ENCODE measurements at regions not wholly inside any gene's neighbourhood (a gene's known extent, or its start where the extent isn't known, plus 50 kb on each side); places are given as distances from the start of the nearest gene placed in this dataset.

GRCh38 chr6:133756078-133756695 lies 132.7 kb upstream of the TCF21 start:
- Histone ChIP-seq H3K9me3 (no peaks in the 10 kb centered on the region), H3K4me3 (no peak overlapping the region), H3K27me3 (replicated peaks in 1 of 7) (no peaks in the 10 kb centered on the region), H3K27ac (peak overlapping the region in 7 of 8 donors; percentile 16 to 57 (median 37)), H3K36me3 (no peaks in the 10 kb centered on the region), H3K4me1 (peaks cover 0 to 12% (median 0%) of the 10 kb centered on the region in 6 donors)
- 56 to 79% (median 69%) methylated on average over 3 of the region's 3 CpGs for WGBS, 5 donors
- TF ChIP-seq CTCF (IDR thresholded peaks at IDR 0.05 in 8 of 11, conservative IDR thresholded peaks at IDR 0.05 in 3 of 11): no peak
- no peak for TF ChIP-seq POLR2AphosphoS5 (IDR thresholded peaks at IDR 0.05)
- no peak for TF ChIP-seq POLR2A (IDR thresholded peaks at IDR 0.05)
- no peak for DNase-seq
- intact Hi-C loops (cut with DNase I; ENCODE audit: low total_unique reads): no loop called here

DNA sequence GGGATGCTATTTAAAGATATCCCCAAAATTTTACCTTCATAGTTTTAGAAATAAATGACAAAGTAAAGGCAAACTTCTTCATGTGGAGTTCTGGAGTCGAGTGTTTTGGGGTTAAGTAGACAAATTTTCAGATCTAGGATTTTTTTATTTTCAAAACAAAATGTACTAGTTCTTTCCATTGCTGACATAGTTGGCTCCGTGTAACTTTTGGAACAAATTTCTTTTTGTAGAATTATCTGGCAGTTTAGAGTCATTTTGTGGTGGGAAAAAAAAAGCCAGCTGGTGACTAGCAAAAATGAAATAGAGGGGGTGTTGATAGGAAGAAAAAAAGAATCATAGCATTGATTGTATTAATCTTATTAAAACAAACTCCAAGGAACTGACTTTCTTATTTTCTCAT lies 131.6 kb upstream of the TCF21 start:
- H3K4me1 ChIP-seq: peaks cover 0 to 12% (median 0%) of the 10 kb centered on the region in 6 donors
- 43 to 73% (median 58%) methylated on average over 2 of the region's 2 CpGs for WGBS, 5 donors
- TF ChIP-seq CTCF (IDR thresholded peaks at IDR 0.05 in 8 of 11, conservative IDR thresholded peaks at IDR 0.05 in 3 of 11): no peak
- no peak for TF ChIP-seq POLR2A (IDR thresholded peaks at IDR 0.05)
- TF ChIP-seq POLR2AphosphoS5 (IDR thresholded peaks at IDR 0.05): no peak
- H3K9me3 ChIP-seq: no peaks in the 10 kb centered on the region
- H3K4me3 ChIP-seq: no peak overlapping the region
- DNase-seq: no peak
- H3K36me3 ChIP-seq: no peaks in the 10 kb centered on the region
- intact Hi-C loops (cut with DNase I; ENCODE audit: low total_unique reads): no loop called here
- H3K27me3 ChIP-seq (replicated peaks in 1 of 7): no peaks in the 10 kb centered on the region
- H3K27ac ChIP-seq: peak overlapping the region in 4 of 8 donors; percentile 17 to 57 (median 34)

DNA sequence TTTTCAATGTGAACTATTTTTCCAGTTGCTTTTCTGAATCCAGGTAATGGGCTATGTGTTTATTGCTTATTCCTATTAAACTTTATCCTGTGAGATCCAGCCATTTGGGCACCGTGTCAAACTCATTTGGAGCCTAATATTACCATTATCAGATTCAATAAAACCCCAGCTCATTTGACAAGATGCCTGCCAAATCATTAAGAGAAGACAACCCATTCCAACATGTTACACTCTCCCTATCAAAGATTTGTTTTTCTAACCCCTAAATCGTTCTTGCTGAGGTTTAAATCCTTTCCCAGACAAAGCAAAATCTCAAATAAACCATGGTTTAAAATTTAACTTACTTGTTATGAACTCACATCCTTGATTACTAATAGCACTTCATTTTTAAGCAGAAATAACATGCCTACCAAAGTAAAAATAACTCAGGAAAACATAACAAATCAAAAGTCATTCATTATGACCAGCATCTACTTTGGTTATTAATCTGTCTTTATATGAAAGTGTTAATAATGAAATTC lies 130.0 kb upstream of the TCF21 start:
- TF ChIP-seq CTCF (IDR thresholded peaks at IDR 0.05 in 8 of 11, conservative IDR thresholded peaks at IDR 0.05 in 3 of 11): no peak
- intact Hi-C loops (cut with DNase I; ENCODE audit: low total_unique reads): no loop called here
- peaks cover 0 to 12% (median 0%) of the 10 kb centered on the region in 6 donors for H3K4me1 ChIP-seq
- H3K27me3 ChIP-seq (replicated peaks in 1 of 7): no peaks in the 10 kb centered on the region
- 36 to 66% (median 49%) methylated on average over 2 of the region's 2 CpGs for WGBS, 5 donors
- H3K27ac ChIP-seq: no peak overlapping the region
- no peak overlapping the region for H3K4me3 ChIP-seq
- H3K9me3 ChIP-seq: no peaks in the 10 kb centered on the region
- no peaks in the 10 kb centered on the region for H3K36me3 ChIP-seq
- no peak for DNase-seq

- H3K4me1 ChIP-seq: peaks cover 0 to 12% (median 0%) of the 10 kb centered on the region in 6 donors
- intact Hi-C loops (cut with DNase I; ENCODE audit: low total_unique reads): no loop called here
- H3K27ac ChIP-seq: no peak overlapping the region
- no peak for TF ChIP-seq CTCF (IDR thresholded peaks at IDR 0.05 in 8 of 11, conservative IDR thresholded peaks at IDR 0.05 in 3 of 11)
- TF ChIP-seq POLR2AphosphoS5 (IDR thresholded peaks at IDR 0.05): no peak
- no peak for TF ChIP-seq POLR2A (IDR thresholded peaks at IDR 0.05)
- no peak for DNase-seq
- H3K27me3 ChIP-seq (replicated peaks in 1 of 7): no peaks in the 10 kb centered on the region
- WGBS, 5 donors: 88 to 92% (median 89%) methylated on average over 7 of the region's 7 CpGs
- no peaks in the 10 kb centered on the region for H3K36me3 ChIP-seq
- no peaks in the 10 kb centered on the region for H3K9me3 ChIP-seq
- H3K4me3 ChIP-seq: no peak overlapping the region
Observed at GRCh38 chr6:133759524-133759923, 129.4 kb upstream of the TCF21 start.

All from spleen (tissue), 11 donors.